ENCODE measurements at regions not wholly inside any gene's neighbourhood (a gene's known extent, or its start where the extent isn't known, plus 50 kb on each side); places are given as distances from the start of the nearest gene placed in this dataset.

DNA sequence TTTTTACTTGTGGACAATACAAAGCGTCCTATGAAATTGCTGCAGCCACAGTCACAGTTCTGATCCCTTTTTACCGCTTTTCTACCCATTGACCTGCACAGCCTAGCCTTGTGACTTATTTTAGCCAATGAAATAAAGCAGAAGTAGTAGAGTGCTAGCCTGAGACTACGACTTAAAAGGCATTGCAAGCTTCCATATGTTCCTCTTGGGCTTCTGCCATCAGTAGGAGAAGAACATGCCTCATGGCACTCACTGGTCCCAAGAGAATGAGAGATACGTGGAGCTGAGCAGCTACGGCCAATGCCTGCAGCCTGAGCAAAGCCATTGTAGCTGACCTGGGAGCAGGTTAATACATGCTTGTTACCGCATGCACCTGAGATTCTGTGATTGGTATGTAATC is 416.6 kb upstream of the CLINT1 start:
- no peaks in the 10 kb centered on the region for H3K9me2 ChIP-seq (replicated peaks; ENCODE audit: insufficient read depth, low read length)
- H3F3A ChIP-seq (ENCODE audit: insufficient read depth) = no peaks in the 10 kb centered on the region
- H3K27me3 ChIP-seq (ENCODE audit: low read length) = no peaks in the 10 kb centered on the region
- H3K4me2 ChIP-seq (ENCODE audit: low read depth, low read length, poor library complexity, severe bottlenecking) = no peak overlapping the region
- H3K9me3 ChIP-seq (ENCODE audit: insufficient read depth, low read length) = no peaks in the 10 kb centered on the region
- no peaks in the 10 kb centered on the region for H4K20me1 ChIP-seq (ENCODE audit: low read depth, low read length)
- H3K36me3 ChIP-seq (ENCODE audit: low read length) = no peaks in the 10 kb centered on the region
- no peak overlapping the region for H3K9ac ChIP-seq (ENCODE audit: low read length)
- H3K79me2 ChIP-seq (ENCODE audit: insufficient read depth, low read length) = no peaks in the 10 kb centered on the region
- H3K27ac ChIP-seq (ENCODE audit: low read depth, low read length) = no peak overlapping the region
- H3K4me3 ChIP-seq (ENCODE audit: insufficient read depth, low read length, poor library complexity, severe bottlenecking) = no peak overlapping the region
- H2AFZ ChIP-seq (ENCODE audit: low read depth, low read length, severe bottlenecking) = no peak overlapping the region
- TF ChIP-seq EZH2phosphoT487 (conservative IDR thresholded peaks at IDR 0.05; ENCODE audit: low read length) = no peak
- TF ChIP-seq, protein P1, sequence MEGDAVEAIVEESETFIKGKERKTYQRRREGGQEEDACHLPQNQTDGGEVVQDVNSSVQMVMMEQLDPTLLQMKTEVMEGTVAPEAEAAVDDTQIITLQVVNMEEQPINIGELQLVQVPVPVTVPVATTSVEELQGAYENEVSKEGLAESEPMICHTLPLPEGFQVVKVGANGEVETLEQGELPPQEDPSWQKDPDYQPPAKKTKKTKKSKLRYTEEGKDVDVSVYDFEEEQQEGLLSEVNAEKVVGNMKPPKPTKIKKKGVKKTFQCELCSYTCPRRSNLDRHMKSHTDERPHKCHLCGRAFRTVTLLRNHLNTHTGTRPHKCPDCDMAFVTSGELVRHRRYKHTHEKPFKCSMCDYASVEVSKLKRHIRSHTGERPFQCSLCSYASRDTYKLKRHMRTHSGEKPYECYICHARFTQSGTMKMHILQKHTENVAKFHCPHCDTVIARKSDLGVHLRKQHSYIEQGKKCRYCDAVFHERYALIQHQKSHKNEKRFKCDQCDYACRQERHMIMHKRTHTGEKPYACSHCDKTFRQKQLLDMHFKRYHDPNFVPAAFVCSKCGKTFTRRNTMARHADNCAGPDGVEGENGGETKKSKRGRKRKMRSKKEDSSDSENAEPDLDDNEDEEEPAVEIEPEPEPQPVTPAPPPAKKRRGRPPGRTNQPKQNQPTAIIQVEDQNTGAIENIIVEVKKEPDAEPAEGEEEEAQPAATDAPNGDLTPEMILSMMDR (IDR thresholded peaks at IDR 0.05; ENCODE audit: insufficient read depth, low read length, poor library complexity, severe bottlenecking) = no peak

DNA sequence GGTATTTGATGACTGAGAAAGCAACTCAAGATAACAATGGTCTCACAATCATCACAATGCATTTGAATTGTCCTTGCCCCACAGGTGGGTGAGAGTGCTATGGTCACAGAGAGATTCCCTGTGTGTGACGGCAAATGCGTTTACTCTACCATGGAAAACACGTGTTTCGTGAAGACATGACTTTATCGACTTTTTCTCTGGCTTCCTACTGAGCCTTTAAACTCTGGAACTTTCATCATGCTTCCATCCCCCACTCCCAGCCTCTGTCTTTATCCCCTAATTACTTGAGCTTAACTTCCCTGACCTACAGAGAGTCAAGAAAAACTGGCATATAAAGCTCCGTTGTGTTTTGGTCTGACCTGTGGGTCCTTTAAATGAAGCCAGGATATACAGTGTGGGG is 414.1 kb upstream of the CLINT1 start:
- no peak overlapping the region for H3K9ac ChIP-seq (ENCODE audit: low read length)
- H3K4me3 ChIP-seq (ENCODE audit: insufficient read depth, low read length, poor library complexity, severe bottlenecking) = no peak overlapping the region
- no peak overlapping the region for H3K27ac ChIP-seq (ENCODE audit: low read depth, low read length)
- no peaks in the 10 kb centered on the region for H3K79me2 ChIP-seq (ENCODE audit: insufficient read depth, low read length)
- H3K4me2 ChIP-seq (ENCODE audit: low read depth, low read length, poor library complexity, severe bottlenecking) = no peak overlapping the region
- H4K20me1 ChIP-seq (ENCODE audit: low read depth, low read length) = no peaks in the 10 kb centered on the region
- no peaks in the 10 kb centered on the region for H3K9me3 ChIP-seq (ENCODE audit: insufficient read depth, low read length)
- no peaks in the 10 kb centered on the region for H3K27me3 ChIP-seq (ENCODE audit: low read length)
- no peak overlapping the region for H2AFZ ChIP-seq (ENCODE audit: low read depth, low read length, severe bottlenecking)
- H3F3A ChIP-seq (ENCODE audit: insufficient read depth) = no peaks in the 10 kb centered on the region
- H3K36me3 ChIP-seq (ENCODE audit: low read length) = no peaks in the 10 kb centered on the region
- no peak for TF ChIP-seq EZH2phosphoT487 (conservative IDR thresholded peaks at IDR 0.05; ENCODE audit: low read length)
- TF ChIP-seq, protein P1 (IDR thresholded peaks at IDR 0.05; ENCODE audit: insufficient read depth, low read length, poor library complexity, severe bottlenecking) = no peak
- H3K9me2 ChIP-seq (replicated peaks; ENCODE audit: insufficient read depth, low read length) = no peaks in the 10 kb centered on the region

DNA sequence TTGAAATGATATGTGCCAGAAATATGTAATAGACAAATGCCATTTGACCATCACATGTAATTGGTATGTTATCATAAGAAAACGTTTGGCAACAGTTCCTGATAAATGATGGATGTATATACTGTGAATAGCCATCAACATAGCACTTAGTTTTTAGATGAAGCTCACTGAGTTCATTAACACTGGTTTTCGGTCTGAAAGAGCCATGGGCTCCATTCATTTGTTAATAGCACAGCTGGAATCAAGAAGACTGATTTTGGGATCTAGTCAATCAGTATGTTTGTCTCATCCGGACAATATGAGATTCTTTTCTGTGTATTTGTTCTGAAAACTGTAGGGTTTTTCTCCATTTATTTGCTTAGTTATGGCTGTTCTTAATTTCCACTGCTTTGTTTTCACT is 413.5 kb upstream of the CLINT1 start:
- H3K4me2 ChIP-seq (ENCODE audit: low read depth, low read length, poor library complexity, severe bottlenecking) = no peak overlapping the region
- no peak for TF ChIP-seq EZH2phosphoT487 (conservative IDR thresholded peaks at IDR 0.05; ENCODE audit: low read length)
- TF ChIP-seq, protein P1 (IDR thresholded peaks at IDR 0.05; ENCODE audit: insufficient read depth, low read length, poor library complexity, severe bottlenecking) = no peak
- H3K79me2 ChIP-seq (ENCODE audit: insufficient read depth, low read length) = no peaks in the 10 kb centered on the region
- H2AFZ ChIP-seq (ENCODE audit: low read depth, low read length, severe bottlenecking) = no peak overlapping the region
- no peak overlapping the region for H3K4me3 ChIP-seq (ENCODE audit: insufficient read depth, low read length, poor library complexity, severe bottlenecking)
- H3K9me2 ChIP-seq (replicated peaks; ENCODE audit: insufficient read depth, low read length) = no peaks in the 10 kb centered on the region
- no peak overlapping the region for H3K9ac ChIP-seq (ENCODE audit: low read length)
- H4K20me1 ChIP-seq (ENCODE audit: low read depth, low read length) = no peaks in the 10 kb centered on the region
- H3K27ac ChIP-seq (ENCODE audit: low read depth, low read length) = no peak overlapping the region
- H3F3A ChIP-seq (ENCODE audit: insufficient read depth) = no peaks in the 10 kb centered on the region
- no peaks in the 10 kb centered on the region; the same call in 1 of the 2 replicates for H3K9me3 ChIP-seq (ENCODE audit: insufficient read depth, low read length)
- H3K27me3 ChIP-seq (ENCODE audit: low read length) = no peaks in the 10 kb centered on the region
- no peaks in the 10 kb centered on the region for H3K36me3 ChIP-seq (ENCODE audit: low read length)

Measured in SU-DHL-6 (cell line).